SHP77 (cell line): ENCODE measurements at regions not wholly inside any gene's neighbourhood (a gene's known extent, or its start where the extent isn't known, plus 50 kb on each side); places are given as distances from the start of the nearest gene placed in this dataset.

Experiments used
- DNase-seq, 2 experiments: peaks; one replicate each; lab custom pipeline; 2025; lab: John Stamatoyannopoulos, UW

GRCh38 chr13:77379508-77379907 is 52.6 kb upstream of the MYCBP2 start:
- DNase-seq: no peak

GRCh38 chr13:77378662-77379061 is 51.8 kb upstream of the MYCBP2 start:
- DNase-seq: no peak

GRCh38 chr13:77377016-77377415 is 50.1 kb upstream of the MYCBP2 start:
- no peak for DNase-seq
